Omental fat pad (tissue), 3 donors: ENCODE measurements at regions not wholly inside any gene's neighbourhood (a gene's known extent, or its start where the extent isn't known, plus 50 kb on each side); places are given as distances from the start of the nearest gene placed in this dataset.

Experiments used
- ATAC-seq: fragments of 150-250 bp; one replicate; pipeline ENCODE4 v1.9.1; 2016; ENCODE audit warnings: mild to moderate bottlenecking, moderate library complexity; ENCODE audit not compliant: low FRiP score
- DNase-seq: peaks from one replicate; pipeline ENCODE4 v3.0.0-alpha.2; 2019; ENCODE audit warnings: low spot score
- TF ChIP-seq, protein P1 (sequence below), 3 donors: fragments of 450-650 bp; IDR thresholded peaks; one replicate each; pipeline ENCODE4 v1.5.1; 2016 to 2017; ENCODE audit warnings: antibody characterized with exemption in 3 of 3, mild to moderate bottlenecking in 3 of 3, moderate library complexity in 2 of 3

DNA sequence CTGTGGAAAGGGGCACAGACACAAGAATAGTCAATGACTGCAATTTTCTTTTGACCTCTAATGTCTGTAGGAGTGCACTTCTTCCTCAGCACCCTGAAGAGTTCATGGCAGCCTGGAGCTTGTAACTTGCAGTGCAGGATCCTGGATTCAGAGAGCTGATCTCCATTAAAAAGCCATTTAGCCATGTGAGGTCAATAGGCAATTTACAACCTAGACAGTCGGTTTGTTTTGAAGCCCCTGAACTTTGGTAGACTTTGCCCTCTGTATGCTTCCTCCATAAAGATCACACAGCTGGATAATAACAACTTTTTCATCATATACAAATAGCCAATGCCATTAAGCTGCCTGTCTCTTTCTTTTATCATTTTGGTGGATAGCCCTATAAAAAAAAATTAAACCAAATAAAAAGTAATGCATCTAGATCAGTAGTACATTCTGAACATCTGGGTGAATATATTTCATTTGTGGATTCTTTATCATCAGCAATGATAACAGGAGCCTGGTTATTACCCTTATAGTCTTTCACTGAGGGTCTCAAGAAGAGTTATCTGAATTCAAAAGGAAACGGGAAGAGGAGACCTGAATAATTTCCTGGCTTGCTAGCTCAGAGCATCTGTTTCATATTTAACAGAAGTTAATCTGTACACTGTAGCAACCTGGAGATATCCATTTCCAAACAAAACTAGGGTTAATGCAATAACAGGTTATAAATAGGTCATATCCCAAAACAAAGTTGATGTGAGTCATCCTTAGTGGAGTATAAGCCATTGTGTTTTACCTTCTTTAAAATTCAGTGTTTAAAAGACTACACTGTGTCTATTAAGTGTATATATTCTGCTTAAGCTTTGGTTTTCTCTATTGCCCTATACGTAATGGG lies 193.8 kb upstream of the ACTBL2 start:
- DNase-seq (no peak), ATAC-seq (no peak)
- TF ChIP-seq, protein P1, sequence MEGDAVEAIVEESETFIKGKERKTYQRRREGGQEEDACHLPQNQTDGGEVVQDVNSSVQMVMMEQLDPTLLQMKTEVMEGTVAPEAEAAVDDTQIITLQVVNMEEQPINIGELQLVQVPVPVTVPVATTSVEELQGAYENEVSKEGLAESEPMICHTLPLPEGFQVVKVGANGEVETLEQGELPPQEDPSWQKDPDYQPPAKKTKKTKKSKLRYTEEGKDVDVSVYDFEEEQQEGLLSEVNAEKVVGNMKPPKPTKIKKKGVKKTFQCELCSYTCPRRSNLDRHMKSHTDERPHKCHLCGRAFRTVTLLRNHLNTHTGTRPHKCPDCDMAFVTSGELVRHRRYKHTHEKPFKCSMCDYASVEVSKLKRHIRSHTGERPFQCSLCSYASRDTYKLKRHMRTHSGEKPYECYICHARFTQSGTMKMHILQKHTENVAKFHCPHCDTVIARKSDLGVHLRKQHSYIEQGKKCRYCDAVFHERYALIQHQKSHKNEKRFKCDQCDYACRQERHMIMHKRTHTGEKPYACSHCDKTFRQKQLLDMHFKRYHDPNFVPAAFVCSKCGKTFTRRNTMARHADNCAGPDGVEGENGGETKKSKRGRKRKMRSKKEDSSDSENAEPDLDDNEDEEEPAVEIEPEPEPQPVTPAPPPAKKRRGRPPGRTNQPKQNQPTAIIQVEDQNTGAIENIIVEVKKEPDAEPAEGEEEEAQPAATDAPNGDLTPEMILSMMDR (IDR thresholded peaks at IDR 0.05): no peak

DNA sequence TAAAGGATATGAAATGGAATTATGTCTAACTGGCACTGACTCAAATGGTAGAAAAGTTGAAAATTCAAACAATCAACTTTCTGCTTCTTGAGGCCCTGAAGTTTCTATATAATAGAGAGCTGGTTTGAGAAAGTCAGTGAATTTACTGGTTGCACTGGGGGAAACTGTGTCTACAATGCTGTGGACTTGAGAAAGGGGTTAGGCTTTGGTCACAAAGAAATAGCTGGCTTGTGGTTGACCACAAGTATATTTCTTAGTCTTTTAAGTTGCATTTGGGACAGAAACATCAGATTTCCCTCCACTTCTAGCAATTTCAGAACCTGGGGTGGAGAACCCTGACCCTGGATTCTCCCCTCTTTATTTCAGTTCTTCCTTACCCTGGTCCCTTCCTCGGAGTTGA lies 192.6 kb upstream of the ACTBL2 start:
- TF ChIP-seq, protein P1 (IDR thresholded peaks at IDR 0.05): no peak
- no peak for DNase-seq
- no peak for ATAC-seq

DNA sequence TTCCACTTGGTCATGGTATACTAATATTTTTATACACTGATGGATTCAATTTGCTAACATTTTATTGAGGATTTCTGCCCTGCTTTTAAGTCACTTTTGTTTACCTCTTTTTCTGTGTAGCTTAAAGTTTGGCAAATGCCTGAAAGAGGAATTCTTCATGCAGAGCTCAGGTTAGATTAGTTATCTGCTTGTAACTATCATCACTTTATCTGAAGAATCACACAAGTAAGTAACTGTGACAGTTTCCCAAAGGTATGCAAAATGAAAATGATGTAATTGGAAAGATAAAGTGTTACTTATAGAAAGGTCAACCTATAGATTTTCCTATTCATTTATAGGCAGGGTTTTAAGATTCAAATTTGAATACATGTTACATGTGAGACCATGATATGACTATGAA lies 188.8 kb upstream of the ACTBL2 start:
- ATAC-seq (no peak), DNase-seq (no peak)
- TF ChIP-seq, protein P1 (IDR thresholded peaks at IDR 0.05): no peak

DNA sequence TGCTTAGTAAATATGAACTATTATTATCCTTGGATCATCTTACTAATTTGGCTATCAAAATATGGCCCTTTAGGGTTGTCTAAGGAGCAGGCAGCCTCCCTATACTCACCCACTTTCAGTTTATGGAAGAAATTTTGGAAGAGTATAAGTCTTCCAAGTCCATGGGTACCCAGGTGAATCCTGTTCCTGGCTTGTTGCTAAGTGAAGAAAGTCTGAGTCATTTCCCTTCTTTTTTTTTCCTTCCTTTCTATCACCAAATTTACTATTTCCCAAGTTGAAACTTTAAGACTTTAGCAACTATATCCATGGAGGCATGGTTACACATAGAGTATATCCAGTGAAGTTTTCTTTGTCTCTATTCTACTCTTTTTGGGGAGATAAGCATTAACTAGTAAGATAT lies 184.0 kb upstream of the ACTBL2 start:
- DNase-seq: no peak
- TF ChIP-seq, protein P1 (IDR thresholded peaks at IDR 0.05): no peak
- no peak for ATAC-seq

DNA sequence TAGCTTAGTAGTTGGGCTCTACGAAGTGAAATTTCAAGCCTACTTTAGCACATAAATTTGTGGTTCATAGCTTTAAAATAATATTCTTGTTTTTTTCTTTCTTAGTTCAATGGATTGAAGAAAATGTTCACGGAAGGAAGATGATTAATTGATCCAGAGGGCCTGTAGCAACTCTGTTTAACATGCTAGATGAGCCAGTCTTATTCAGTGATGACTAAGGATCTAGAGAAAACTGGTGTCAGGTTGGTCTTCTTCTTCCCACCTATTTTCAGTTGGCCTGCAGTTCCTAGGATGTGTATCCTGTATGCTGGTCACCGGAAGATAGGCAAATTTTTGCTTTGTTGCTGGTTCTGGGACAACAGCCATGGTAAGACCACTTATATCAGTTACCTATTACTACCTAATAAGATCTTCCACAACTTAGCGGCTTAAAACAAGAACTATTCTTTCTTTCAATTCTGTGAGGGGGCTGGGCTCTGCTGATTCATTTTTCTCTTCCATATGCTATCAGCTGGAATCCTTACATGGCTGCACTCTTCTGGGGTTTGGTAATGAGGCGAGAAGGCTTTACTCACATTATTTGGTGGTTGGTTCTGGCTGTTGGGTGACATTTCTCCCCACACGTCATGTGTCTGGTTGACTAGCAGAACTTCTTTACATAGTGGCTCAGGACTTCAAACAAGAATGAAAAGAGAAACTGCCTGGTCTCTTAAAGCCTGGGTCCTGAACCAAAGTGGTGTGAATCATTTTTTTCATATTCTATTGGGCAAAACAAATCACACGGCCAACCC lies 182.7 kb upstream of the ACTBL2 start:
- TF ChIP-seq, protein P1 (IDR thresholded peaks at IDR 0.05): no peak
- ATAC-seq (no peak), DNase-seq (no peak)

DNA sequence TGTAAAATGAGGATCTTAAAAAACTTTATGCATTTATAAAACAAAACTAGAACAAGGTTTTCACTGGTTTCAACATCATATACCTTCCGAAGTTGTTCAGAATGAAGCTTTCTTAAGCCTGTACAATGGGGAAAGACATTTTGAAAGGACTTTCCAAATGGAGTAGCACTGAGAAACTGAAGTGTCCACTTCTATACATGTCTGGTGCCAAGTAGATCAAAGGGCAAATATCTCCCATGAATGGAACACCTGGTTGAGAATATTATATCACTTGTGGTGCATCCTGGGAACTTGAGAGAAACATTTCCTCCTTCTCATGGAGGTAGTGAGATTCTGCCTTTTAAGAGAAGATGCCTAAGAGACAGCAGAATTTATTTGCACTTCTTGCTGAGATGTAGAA lies 182.1 kb upstream of the ACTBL2 start:
- DNase-seq: no peak
- ATAC-seq: no peak
- TF ChIP-seq, protein P1 (IDR thresholded peaks at IDR 0.05): no peak
